ENCODE measurements at regions not wholly inside any gene's neighbourhood (a gene's known extent, or its start where the extent isn't known, plus 50 kb on each side); places are given as distances from the start of the nearest gene placed in this dataset.

DNA sequence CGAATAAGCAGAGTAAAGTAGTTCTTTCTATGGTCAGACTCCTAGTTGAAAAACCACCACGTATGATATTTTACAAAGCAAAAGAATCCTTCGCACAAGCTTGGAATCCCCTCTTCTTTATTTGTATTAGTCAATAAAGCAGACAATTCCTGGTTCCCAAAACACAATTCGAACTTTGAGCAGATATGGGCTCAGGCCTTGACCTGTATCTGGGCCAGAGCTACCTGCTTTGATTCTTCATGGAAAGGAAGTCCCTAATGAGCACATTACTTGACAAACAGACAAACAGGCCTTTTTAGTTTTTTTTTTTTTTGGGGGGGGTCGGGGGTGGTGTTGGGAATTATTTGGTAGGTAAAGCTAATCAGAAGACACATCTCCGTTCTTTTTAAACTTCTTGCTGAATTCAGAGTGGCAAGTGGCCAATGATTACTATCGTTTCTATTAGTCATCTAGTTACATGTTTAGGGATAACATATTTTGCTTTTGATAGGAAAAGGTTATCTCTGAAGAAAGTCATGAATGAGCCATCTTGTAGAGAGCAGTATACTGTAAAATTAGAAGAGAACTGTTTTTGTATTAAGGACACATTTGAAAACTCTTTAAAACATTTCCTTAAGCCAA lies 116.6 kb upstream of the HMHB1 start:
- Histone ChIP-seq H3K27ac (no peak overlapping the region), H3K27me3 (no peaks in the 10 kb centered on the region)
- intact Hi-C loops (cut with DNase I), result no loop called here

DNA sequence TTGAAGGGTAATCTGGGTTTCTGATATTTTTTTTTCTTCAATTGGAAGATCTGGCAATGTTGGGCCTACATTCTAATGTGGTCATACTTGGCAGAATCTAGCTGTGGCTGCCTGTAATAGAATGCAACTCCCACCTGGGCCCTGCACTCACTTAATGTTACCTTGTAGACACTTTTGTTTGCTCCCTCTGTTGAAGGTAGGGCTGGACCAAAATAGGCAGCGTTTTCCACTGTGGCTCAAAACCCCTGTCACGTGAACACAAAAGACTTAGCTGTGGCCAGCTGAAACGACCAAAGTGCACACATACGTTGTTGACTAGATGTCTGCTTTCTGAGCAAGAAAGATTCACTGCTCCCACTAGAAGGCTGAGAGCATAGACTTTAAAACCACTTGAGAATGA lies 117.6 kb upstream of the HMHB1 start:
- Histone ChIP-seq H3K27me3 (no peaks in the 10 kb centered on the region), H3K4me1 (no peaks in the 10 kb centered on the region), H3K27ac (no peak overlapping the region), H3K4me3 (no peak overlapping the region), H3K9me3 (no peaks in the 10 kb centered on the region), H3K9ac (ENCODE audit: low read depth in 2 of 2, low read length in 2 of 2) (no peak overlapping the region), H3K36me3 (no peaks in the 10 kb centered on the region)
- intact Hi-C loops (cut with DNase I), result no loop called here
- TF ChIP-seq CTCF (IDR thresholded peaks at IDR 0.05), result no peak
- no peak for DNase-seq

More for the DNA sequence above, 116.6 kb upstream of the HMHB1 start:
- TF ChIP-seq CTCF (IDR thresholded peaks at IDR 0.05), result no peak
- H3K4me1 ChIP-seq, result no peaks in the 10 kb centered on the region
- no peak overlapping the region for H3K4me3 ChIP-seq
- no peak for DNase-seq
- no peaks in the 10 kb centered on the region for H3K9me3 ChIP-seq
- no peaks in the 10 kb centered on the region for H3K36me3 ChIP-seq
- no peak overlapping the region for H3K9ac ChIP-seq (ENCODE audit: low read depth in 2 of 2, low read length in 2 of 2)

GRCh38 chr5:143693651-143694252 lies 118.2 kb upstream of the HMHB1 start:
- no peak overlapping the region for H3K27ac ChIP-seq
- no peaks in the 10 kb centered on the region for H3K27me3 ChIP-seq
- no peak overlapping the region for H3K4me3 ChIP-seq
- H3K9me3 ChIP-seq, result no peaks in the 10 kb centered on the region
- no peak for DNase-seq
- H3K36me3 ChIP-seq, result no peaks in the 10 kb centered on the region
- H3K9ac ChIP-seq (ENCODE audit: low read depth in 2 of 2, low read length in 2 of 2), result no peak overlapping the region
- TF ChIP-seq CTCF (IDR thresholded peaks at IDR 0.05), result no peak
- intact Hi-C loops (cut with DNase I), result no loop called here
- no peaks in the 10 kb centered on the region for H3K4me1 ChIP-seq

GRCh38 chr5:143692342-143692741 lies 119.6 kb upstream of the HMHB1 start:
- Histone ChIP-seq H3K4me3 (no peak overlapping the region), H3K36me3 (no peaks in the 10 kb centered on the region), H3K4me1 (no peaks in the 10 kb centered on the region), H3K27ac (no peak overlapping the region), H3K27me3 (no peaks in the 10 kb centered on the region), H3K9ac (ENCODE audit: low read depth in 2 of 2, low read length in 2 of 2) (no peak overlapping the region), H3K9me3 (no peaks in the 10 kb centered on the region)
- DNase-seq, result no peak
- intact Hi-C loops (cut with DNase I), result no loop called here
- TF ChIP-seq CTCF (IDR thresholded peaks at IDR 0.05), result no peak

DNA sequence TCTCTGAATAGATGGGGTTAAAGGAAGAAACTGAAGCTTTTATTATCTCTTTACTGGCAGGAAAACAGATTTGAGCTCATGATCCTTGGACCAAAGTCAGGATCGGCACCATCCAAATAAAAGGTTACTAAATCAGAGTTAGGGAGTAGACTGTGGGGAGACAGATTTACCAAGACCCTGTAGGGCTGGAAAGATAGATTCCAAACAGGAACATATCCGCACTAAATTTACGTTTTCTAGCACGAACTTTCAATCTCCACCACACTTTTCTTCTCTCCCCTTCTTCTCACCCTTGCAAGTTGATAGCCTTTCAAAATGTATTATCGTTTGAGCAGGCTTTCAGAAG lies 120.0 kb upstream of the HMHB1 start:
- intact Hi-C loops (cut with DNase I), result no loop called here
- no peak for DNase-seq
- TF ChIP-seq CTCF (IDR thresholded peaks at IDR 0.05), result no peak
- H3K27me3 ChIP-seq, result no peaks in the 10 kb centered on the region
- no peaks in the 10 kb centered on the region for H3K4me1 ChIP-seq
- H3K27ac ChIP-seq, result no peak overlapping the region
- no peaks in the 10 kb centered on the region for H3K36me3 ChIP-seq
- no peaks in the 10 kb centered on the region for H3K9me3 ChIP-seq
- no peak overlapping the region for H3K9ac ChIP-seq (ENCODE audit: low read depth in 2 of 2, low read length in 2 of 2)
- no peak overlapping the region for H3K4me3 ChIP-seq

All from colonic mucosa (tissue), 4 donors.